ENCODE measurements at regions not wholly inside any gene's neighbourhood (a gene's known extent, or its start where the extent isn't known, plus 50 kb on each side); places are given as distances from the start of the nearest gene placed in this dataset.

GRCh38 chr17:14919631-14920213 is 345.4 kb downstream of the PMP22 start:
- no peak for DNase-seq
- no peak for ATAC-seq
- TF ChIP-seq POLR2A (IDR thresholded peaks at IDR 0.05), result no peak
- TF ChIP-seq, protein P1, sequence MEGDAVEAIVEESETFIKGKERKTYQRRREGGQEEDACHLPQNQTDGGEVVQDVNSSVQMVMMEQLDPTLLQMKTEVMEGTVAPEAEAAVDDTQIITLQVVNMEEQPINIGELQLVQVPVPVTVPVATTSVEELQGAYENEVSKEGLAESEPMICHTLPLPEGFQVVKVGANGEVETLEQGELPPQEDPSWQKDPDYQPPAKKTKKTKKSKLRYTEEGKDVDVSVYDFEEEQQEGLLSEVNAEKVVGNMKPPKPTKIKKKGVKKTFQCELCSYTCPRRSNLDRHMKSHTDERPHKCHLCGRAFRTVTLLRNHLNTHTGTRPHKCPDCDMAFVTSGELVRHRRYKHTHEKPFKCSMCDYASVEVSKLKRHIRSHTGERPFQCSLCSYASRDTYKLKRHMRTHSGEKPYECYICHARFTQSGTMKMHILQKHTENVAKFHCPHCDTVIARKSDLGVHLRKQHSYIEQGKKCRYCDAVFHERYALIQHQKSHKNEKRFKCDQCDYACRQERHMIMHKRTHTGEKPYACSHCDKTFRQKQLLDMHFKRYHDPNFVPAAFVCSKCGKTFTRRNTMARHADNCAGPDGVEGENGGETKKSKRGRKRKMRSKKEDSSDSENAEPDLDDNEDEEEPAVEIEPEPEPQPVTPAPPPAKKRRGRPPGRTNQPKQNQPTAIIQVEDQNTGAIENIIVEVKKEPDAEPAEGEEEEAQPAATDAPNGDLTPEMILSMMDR (IDR thresholded peaks at IDR 0.05 in 4 of 5, conservative IDR thresholded peaks at IDR 0.05 in 1 of 5), result no peak
- Histone ChIP-seq H3K36me3 (no peaks in the 10 kb centered on the region), H3K27me3 (no peaks in the 10 kb centered on the region), H3K27ac (no peak overlapping the region), H3K4me1 (no peaks in the 10 kb centered on the region), H3K4me3 (no peak overlapping the region), H3K9me3 (no peaks in the 10 kb centered on the region)
- in situ Hi-C loops (cut with MboI; ENCODE audit: low sequenced_read_pairs in 4 of 4), result loop anchor here in 3 of 4 donors (10.0 to 25.0 kb wide), 3 partner anchors 1325 to 1585 kb away; no protein-coding TSS in a partner anchor
- intact Hi-C loops (cut with DNase I; ENCODE audit: low total_unique reads), result no loop called here

DNA sequence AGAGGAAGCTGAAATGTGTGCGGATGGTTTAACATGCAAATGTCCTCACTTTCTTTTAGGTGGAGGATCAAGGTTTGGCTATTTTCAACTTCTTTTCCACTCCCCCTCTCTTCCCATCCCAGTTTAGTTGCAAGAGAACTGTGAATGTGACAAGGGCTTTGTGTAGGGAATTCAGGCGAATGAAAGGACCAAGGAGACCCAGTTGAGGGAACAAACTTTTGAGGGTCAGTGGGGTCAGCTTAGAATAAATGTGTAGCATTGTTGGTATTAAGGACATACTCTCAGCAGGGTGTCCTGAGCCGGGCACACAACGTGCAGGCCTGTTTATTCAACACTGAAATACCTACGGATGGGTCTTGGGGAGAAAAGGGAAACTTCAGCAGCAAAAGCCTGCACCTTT is 346.0 kb downstream of the PMP22 start:
- TF ChIP-seq, protein P1 (IDR thresholded peaks at IDR 0.05 in 4 of 5, conservative IDR thresholded peaks at IDR 0.05 in 1 of 5), result no peak
- no peak for TF ChIP-seq POLR2A (IDR thresholded peaks at IDR 0.05)
- no peaks in the 10 kb centered on the region for H3K9me3 ChIP-seq
- intact Hi-C loops (cut with DNase I; ENCODE audit: low total_unique reads) (no loop called here), in situ Hi-C loops (cut with MboI; ENCODE audit: low sequenced_read_pairs in 4 of 4) (loop anchor here in 1 of 4 donors (25.0 kb wide), 1 partner anchor 1332 kb away; no protein-coding TSS in a partner anchor)
- no peaks in the 10 kb centered on the region for H3K4me1 ChIP-seq
- no peaks in the 10 kb centered on the region for H3K36me3 ChIP-seq
- ATAC-seq (no peak), DNase-seq (no peak)
- no peaks in the 10 kb centered on the region for H3K27me3 ChIP-seq
- no peak overlapping the region for H3K27ac ChIP-seq
- H3K4me3 ChIP-seq, result no peak overlapping the region

DNA sequence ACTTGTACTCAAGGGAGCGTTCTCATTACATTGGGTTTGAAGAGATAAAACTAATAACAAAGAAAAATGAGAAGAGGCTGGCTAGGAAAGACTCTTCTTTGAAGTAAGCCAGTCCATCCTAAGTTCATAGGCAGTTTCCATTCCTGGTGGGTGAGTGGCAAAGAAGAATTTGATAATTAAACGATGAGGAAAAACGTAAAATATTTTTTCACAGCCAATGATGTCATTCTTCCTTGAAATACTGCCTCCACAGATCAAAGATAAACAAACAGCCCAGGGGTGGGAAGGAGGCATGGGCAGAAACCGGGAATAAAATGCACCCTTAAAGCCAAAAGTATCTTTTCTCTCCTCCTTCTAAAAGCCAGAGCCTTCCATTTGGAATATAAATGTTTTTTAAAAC is 346.6 kb downstream of the PMP22 start:
- Histone ChIP-seq H3K27me3 (no peaks in the 10 kb centered on the region), H3K4me3 (no peak overlapping the region), H3K4me1 (no peaks in the 10 kb centered on the region), H3K9me3 (no peaks in the 10 kb centered on the region), H3K36me3 (no peaks in the 10 kb centered on the region), H3K27ac (no peak overlapping the region)
- in situ Hi-C loops (cut with MboI; ENCODE audit: low sequenced_read_pairs in 4 of 4) (loop anchor here in 1 of 4 donors (25.0 kb wide), 1 partner anchor 1331 kb away; no protein-coding TSS in a partner anchor), intact Hi-C loops (cut with DNase I; ENCODE audit: low total_unique reads) (no loop called here)
- no peak for TF ChIP-seq POLR2A (IDR thresholded peaks at IDR 0.05)
- TF ChIP-seq, protein P1 (IDR thresholded peaks at IDR 0.05 in 4 of 5, conservative IDR thresholded peaks at IDR 0.05 in 1 of 5), result no peak
- DNase-seq (no peak), ATAC-seq (no peak)

DNA sequence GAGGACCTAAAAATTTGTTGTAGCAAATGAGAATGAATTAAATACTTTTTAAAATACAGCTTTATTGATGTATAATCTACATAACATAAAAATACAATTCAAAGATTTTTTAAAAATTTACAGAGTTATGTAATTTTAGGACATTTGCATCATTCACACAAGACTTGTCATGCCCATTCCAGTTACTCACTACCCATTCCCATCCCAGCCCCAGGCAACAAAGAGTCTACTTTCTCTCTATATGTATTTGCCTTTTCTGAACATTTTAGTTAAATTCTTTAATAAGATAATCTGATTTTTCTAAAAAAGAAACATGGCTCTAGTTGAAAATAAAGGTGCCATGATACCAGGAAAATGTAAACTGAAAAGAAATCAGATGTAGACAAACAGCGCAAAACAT is 354.2 kb downstream of the PMP22 start:
- H3K9me3 ChIP-seq, result no peaks in the 10 kb centered on the region
- H3K27me3 ChIP-seq, result no peaks in the 10 kb centered on the region
- no peak overlapping the region for H3K4me3 ChIP-seq
- TF ChIP-seq POLR2A (IDR thresholded peaks at IDR 0.05), result no peak
- TF ChIP-seq, protein P1 (IDR thresholded peaks at IDR 0.05 in 4 of 5, conservative IDR thresholded peaks at IDR 0.05 in 1 of 5), result no peak
- in situ Hi-C loops (cut with MboI; ENCODE audit: low sequenced_read_pairs in 4 of 4) (loop anchor here in 1 of 4 donors (25.0 kb wide), 1 partner anchor 1324 kb away; no protein-coding TSS in a partner anchor), intact Hi-C loops (cut with DNase I; ENCODE audit: low total_unique reads) (no loop called here)
- H3K4me1 ChIP-seq, result no peaks in the 10 kb centered on the region
- DNase-seq (no peak), ATAC-seq (no peak)
- H3K36me3 ChIP-seq, result no peaks in the 10 kb centered on the region
- no peak overlapping the region for H3K27ac ChIP-seq

Data from gastrocnemius medialis (tissue), 4 donors.